ENCODE measurements at regions not wholly inside any gene's neighbourhood (a gene's known extent, or its start where the extent isn't known, plus 50 kb on each side); places are given as distances from the start of the nearest gene placed in this dataset.
A peak's percentile ranks its signal among the peaks of the same experiment; 100 is the strongest.

- TF ChIP-seq ZNF462 (CRISPR knock-in tag; IDR thresholded peaks at IDR 0.05), result no peak
- no peak for TF ChIP-seq JUNB (IDR thresholded peaks at IDR 0.05; ENCODE audit: unreplicated experiment)
- no peak for TF ChIP-seq EZH2phosphoT487 (IDR thresholded peaks at IDR 0.05; ENCODE audit: unreplicated experiment)
- no peak for TF ChIP-seq POLR2AphosphoS5 (IDR thresholded peaks at IDR 0.05; ENCODE audit: low read depth)
- no peak for TF ChIP-seq STAT1 (IDR thresholded peaks at IDR 0.05; ENCODE audit: unreplicated experiment)
Measured at GRCh38 chr7:82562716-82563404, 119.3 kb upstream of the CACNA2D1 start (continued).

GRCh38 chr7:82559193-82559805 is 115.7 kb upstream of the CACNA2D1 start:
- Histone ChIP-seq H4K20me1 (replicated peaks; ENCODE audit: insufficient read depth) (no peaks in the 10 kb centered on the region), H3K4me1 (ENCODE audit: insufficient read depth) (peaks cover 4% of the 10 kb centered on the region; the same call in 1 of the 2 replicates), H3K27me3 (ENCODE audit: insufficient read depth) (no peaks in the 10 kb centered on the region), H3K36me3 (ENCODE audit: insufficient read depth) (no peaks in the 10 kb centered on the region), H3K27ac (ENCODE audit: low read depth) (no peak overlapping the region), H3K9me2 (ENCODE audit: insufficient read depth) (no peaks in the 10 kb centered on the region), H3K4me2 (no peak overlapping the region), H3F3A (replicated peaks; ENCODE audit: low read depth) (no peaks in the 10 kb centered on the region), H2AFZ (no peak overlapping the region), H3K4me3 (no peak overlapping the region), H3K79me2 (replicated peaks; ENCODE audit: insufficient read depth) (no peaks in the 10 kb centered on the region)
- Mint-ChIP-seq H3K4me3 (no peak overlapping the region), H3K36me3 (ENCODE audit: low read depth) (no peaks in the 10 kb centered on the region), H3K4me1 (peaks cover 6% of the 10 kb centered on the region), H3K27ac (peak overlapping the region; percentile 27; the same call in 1 of the 2 replicates), H3K9me3 (peaks cover 7% of the 10 kb centered on the region; the same call in 2 of the 3 replicates), H3K27me3 (ENCODE audit: insufficient read depth, low read depth, poor library complexity) (no peaks in the 10 kb centered on the region)
- DNase-seq (ENCODE audit: low spot score) (peak; percentile 80), ATAC-seq (peak; percentile 91)
- TF ChIP-seq, protein P1, sequence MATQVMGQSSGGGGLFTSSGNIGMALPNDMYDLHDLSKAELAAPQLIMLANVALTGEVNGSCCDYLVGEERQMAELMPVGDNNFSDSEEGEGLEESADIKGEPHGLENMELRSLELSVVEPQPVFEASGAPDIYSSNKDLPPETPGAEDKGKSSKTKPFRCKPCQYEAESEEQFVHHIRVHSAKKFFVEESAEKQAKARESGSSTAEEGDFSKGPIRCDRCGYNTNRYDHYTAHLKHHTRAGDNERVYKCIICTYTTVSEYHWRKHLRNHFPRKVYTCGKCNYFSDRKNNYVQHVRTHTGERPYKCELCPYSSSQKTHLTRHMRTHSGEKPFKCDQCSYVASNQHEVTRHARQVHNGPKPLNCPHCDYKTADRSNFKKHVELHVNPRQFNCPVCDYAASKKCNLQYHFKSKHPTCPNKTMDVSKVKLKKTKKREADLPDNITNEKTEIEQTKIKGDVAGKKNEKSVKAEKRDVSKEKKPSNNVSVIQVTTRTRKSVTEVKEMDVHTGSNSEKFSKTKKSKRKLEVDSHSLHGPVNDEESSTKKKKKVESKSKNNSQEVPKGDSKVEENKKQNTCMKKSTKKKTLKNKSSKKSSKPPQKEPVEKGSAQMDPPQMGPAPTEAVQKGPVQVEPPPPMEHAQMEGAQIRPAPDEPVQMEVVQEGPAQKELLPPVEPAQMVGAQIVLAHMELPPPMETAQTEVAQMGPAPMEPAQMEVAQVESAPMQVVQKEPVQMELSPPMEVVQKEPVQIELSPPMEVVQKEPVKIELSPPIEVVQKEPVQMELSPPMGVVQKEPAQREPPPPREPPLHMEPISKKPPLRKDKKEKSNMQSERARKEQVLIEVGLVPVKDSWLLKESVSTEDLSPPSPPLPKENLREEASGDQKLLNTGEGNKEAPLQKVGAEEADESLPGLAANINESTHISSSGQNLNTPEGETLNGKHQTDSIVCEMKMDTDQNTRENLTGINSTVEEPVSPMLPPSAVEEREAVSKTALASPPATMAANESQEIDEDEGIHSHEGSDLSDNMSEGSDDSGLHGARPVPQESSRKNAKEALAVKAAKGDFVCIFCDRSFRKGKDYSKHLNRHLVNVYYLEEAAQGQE (IDR thresholded peaks at IDR 0.05; ENCODE audit: unreplicated experiment), result no peak
- TF ChIP-seq EZH2 (IDR thresholded peaks at IDR 0.05; ENCODE audit: low read depth, unreplicated experiment) (no peak), NANOG (IDR thresholded peaks at IDR 0.05; ENCODE audit: borderline replicate concordance) (no peak), JUNB (IDR thresholded peaks at IDR 0.05; ENCODE audit: unreplicated experiment) (no peak), ZNF114 (CRISPR knock-in tag; IDR thresholded peaks at IDR 0.05) (no peak), STAT1 (IDR thresholded peaks at IDR 0.05; ENCODE audit: unreplicated experiment) (no peak), EZH2phosphoT487 (IDR thresholded peaks at IDR 0.05; ENCODE audit: unreplicated experiment) (no peak), CTCF (conservative IDR thresholded peaks at IDR 0.05; ENCODE audit: low read depth in 2 of 2) (no peak)
- TF ChIP-seq, protein P2, sequence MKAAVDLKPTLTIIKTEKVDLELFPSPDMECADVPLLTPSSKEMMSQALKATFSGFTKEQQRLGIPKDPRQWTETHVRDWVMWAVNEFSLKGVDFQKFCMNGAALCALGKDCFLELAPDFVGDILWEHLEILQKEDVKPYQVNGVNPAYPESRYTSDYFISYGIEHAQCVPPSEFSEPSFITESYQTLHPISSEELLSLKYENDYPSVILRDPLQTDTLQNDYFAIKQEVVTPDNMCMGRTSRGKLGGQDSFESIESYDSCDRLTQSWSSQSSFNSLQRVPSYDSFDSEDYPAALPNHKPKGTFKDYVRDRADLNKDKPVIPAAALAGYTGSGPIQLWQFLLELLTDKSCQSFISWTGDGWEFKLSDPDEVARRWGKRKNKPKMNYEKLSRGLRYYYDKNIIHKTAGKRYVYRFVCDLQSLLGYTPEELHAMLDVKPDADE (IDR thresholded peaks at IDR 0.05), result no peak

All from GM23338 (cell line).